SIG-M5 treated with dmso at 0.1 percent for 504 hours (cell line): ENCODE measurements at regions not wholly inside any gene's neighbourhood (a gene's known extent, or its start where the extent isn't known, plus 50 kb on each side); places are given as distances from the start of the nearest gene placed in this dataset.

Experiments
- DNase-seq: peaks from one replicate; lab custom pipeline; 2025; ENCODE audit not compliant: unreplicated experiment; lab: John Stamatoyannopoulos, UW

- DNase-seq: no peak
Observed at GRCh38 chr13:47190696-47191305, 293.9 kb upstream of the HTR2A start.

- DNase-seq: no peak
Observed at GRCh38 chr13:47188802-47189201, 291.9 kb upstream of the HTR2A start.

- DNase-seq: no peak
Observed at GRCh38 chr13:47186471-47186870, 289.6 kb upstream of the HTR2A start.

- no peak for DNase-seq
Observed at GRCh38 chr13:47184321-47184720, 287.5 kb upstream of the HTR2A start.

GRCh38 chr13:47179321-47179720 lies 282.5 kb upstream of the HTR2A start:
- no peak for DNase-seq

- peak; percentile 71 for DNase-seq
Observed at GRCh38 chr13:47178090-47178950, 281.5 kb upstream of the HTR2A start.

- DNase-seq: peak; percentile 24
Observed at GRCh38 chr13:47175172-47175866, 278.5 kb upstream of the HTR2A start.

- no peak for DNase-seq
Observed at GRCh38 chr13:47170971-47171370, 274.1 kb upstream of the HTR2A start.

- DNase-seq: no peak
Observed at GRCh38 chr13:47168618-47169017, 271.8 kb upstream of the HTR2A start.

GRCh38 chr13:47168066-47168465 lies 271.2 kb upstream of the HTR2A start:
- DNase-seq: no peak

- no peak for DNase-seq
Observed at GRCh38 chr13:47166336-47166735, 269.5 kb upstream of the HTR2A start.

GRCh38 chr13:47159853-47160550 lies 263.1 kb upstream of the HTR2A start:
- no peak for DNase-seq

GRCh38 chr13:47158593-47158992 lies 261.7 kb upstream of the HTR2A start:
- no peak for DNase-seq

GRCh38 chr13:47148543-47148942 lies 251.7 kb upstream of the HTR2A start:
- no peak for DNase-seq

GRCh38 chr13:47147812-47148119 lies 250.9 kb upstream of the HTR2A start:
- DNase-seq: no peak

- no peak for DNase-seq
Observed at GRCh38 chr13:47146991-47147811, 250.3 kb upstream of the HTR2A start.

- DNase-seq: no peak
Observed at GRCh38 chr13:47146136-47146535, 249.3 kb upstream of the HTR2A start.

- no peak for DNase-seq
Observed at GRCh38 chr13:47144782-47145181, 247.9 kb upstream of the HTR2A start.

- no peak for DNase-seq
Observed at GRCh38 chr13:47142105-47142504, 245.3 kb upstream of the HTR2A start.

- DNase-seq: no peak
Observed at GRCh38 chr13:47139519-47139918, 242.7 kb upstream of the HTR2A start.

- DNase-seq: no peak
Observed at GRCh38 chr13:47136504-47136941, 239.7 kb upstream of the HTR2A start.
